ENCODE measurements at regions not wholly inside any gene's neighbourhood (a gene's known extent, or its start where the extent isn't known, plus 50 kb on each side); places are given as distances from the start of the nearest gene placed in this dataset.

GRCh38 chr1:104629589-104629988 is 879.9 kb downstream of the AMY1C start:
- no peak overlapping the region for H3K4me3 Mint-ChIP-seq
- H3K27ac Mint-ChIP-seq = no peak overlapping the region
- Histone ChIP-seq H3K4me1 (ENCODE audit: control insufficient read depth in 2 of 2, insufficient read depth in 2 of 2, low read length in 2 of 2) (no peaks in the 10 kb centered on the region), H3K9ac (ENCODE audit: low read length) (no peak overlapping the region), H3K27ac (ENCODE audit: low read length in 2 of 2) (no peak overlapping the region), H3K9me3 (ENCODE audit: control extremely low read depth in 1 of 3, control insufficient read depth in 2 of 3, insufficient read depth in 1 of 3, low read length in 2 of 3) (no peaks in the 10 kb centered on the region), H3K27me3 (replicated peaks in 1 of 4; ENCODE audit: control extremely low read depth in 1 of 4, control insufficient read depth in 3 of 4, insufficient read depth in 4 of 4, low read length in 3 of 4) (no peaks in the 10 kb centered on the region), H3K36me3 (replicated peaks in 1 of 2; ENCODE audit: control extremely low read depth in 1 of 2, control insufficient read depth in 1 of 2, extremely low read depth in 1 of 2, insufficient read depth in 2 of 2, low read length in 1 of 2) (no peaks in the 10 kb centered on the region), H3K79me2 (ENCODE audit: control insufficient read depth, insufficient read depth, low read length) (no peaks in the 10 kb centered on the region), H3K4me2 (replicated peaks; ENCODE audit: low read depth, low read length, poor library complexity, severe bottlenecking) (no peak overlapping the region), H2AFZ (ENCODE audit: insufficient read depth, low read depth, low read length, poor library complexity, severe bottlenecking) (no peak overlapping the region), H4K20me1 (ENCODE audit: control insufficient read depth, insufficient read depth, low read length, poor library complexity, severe bottlenecking) (no peaks in the 10 kb centered on the region), H3K4me3 (ENCODE audit: control extremely low read depth in 1 of 5, extremely low read depth in 1 of 5, insufficient read depth in 1 of 5, low read depth in 2 of 5, low read length in 4 of 5) (no peak overlapping the region)
- ChIA-PET POLR2A (no interaction called here), CTCF (no interaction called here)
- peak; percentile 4 for DNase-seq
- no peaks in the 10 kb centered on the region for H3K9me3 Mint-ChIP-seq (ENCODE audit: insufficient read depth)
- no CpG with 5 or more reads among the region's 1 CpG for WGBS (ENCODE audit: insufficient coverage)
- intact Hi-C loops (cut with micrococcal nuclease) = no loop called here
- no peak for ATAC-seq (ENCODE audit: low read depth)
- H3K27me3 Mint-ChIP-seq = no peaks in the 10 kb centered on the region
- H3K4me1 Mint-ChIP-seq = peaks cover 6% of the 10 kb centered on the region
- TF ChIP-seq, protein P1, sequence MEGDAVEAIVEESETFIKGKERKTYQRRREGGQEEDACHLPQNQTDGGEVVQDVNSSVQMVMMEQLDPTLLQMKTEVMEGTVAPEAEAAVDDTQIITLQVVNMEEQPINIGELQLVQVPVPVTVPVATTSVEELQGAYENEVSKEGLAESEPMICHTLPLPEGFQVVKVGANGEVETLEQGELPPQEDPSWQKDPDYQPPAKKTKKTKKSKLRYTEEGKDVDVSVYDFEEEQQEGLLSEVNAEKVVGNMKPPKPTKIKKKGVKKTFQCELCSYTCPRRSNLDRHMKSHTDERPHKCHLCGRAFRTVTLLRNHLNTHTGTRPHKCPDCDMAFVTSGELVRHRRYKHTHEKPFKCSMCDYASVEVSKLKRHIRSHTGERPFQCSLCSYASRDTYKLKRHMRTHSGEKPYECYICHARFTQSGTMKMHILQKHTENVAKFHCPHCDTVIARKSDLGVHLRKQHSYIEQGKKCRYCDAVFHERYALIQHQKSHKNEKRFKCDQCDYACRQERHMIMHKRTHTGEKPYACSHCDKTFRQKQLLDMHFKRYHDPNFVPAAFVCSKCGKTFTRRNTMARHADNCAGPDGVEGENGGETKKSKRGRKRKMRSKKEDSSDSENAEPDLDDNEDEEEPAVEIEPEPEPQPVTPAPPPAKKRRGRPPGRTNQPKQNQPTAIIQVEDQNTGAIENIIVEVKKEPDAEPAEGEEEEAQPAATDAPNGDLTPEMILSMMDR (IDR thresholded peaks at IDR 0.05) = no peak
- no peak for TF ChIP-seq EZH2 (IDR thresholded peaks at IDR 0.05; ENCODE audit: borderline replicate concordance, insufficient read depth, low read depth, low read length, poor library complexity, severe bottlenecking)

GRCh38 chr1:104630567-104631149 is 881.0 kb downstream of the AMY1C start:
- no peaks in the 10 kb centered on the region for H3K4me1 ChIP-seq (ENCODE audit: control insufficient read depth in 2 of 2, insufficient read depth in 2 of 2, low read length in 2 of 2)
- ChIA-PET POLR2A (no interaction called here), CTCF (no interaction called here)
- Mint-ChIP-seq H3K9me3 (ENCODE audit: insufficient read depth) (no peaks in the 10 kb centered on the region), H3K4me3 (no peak overlapping the region), H3K27ac (no peak overlapping the region), H3K4me1 (peaks cover 6% of the 10 kb centered on the region), H3K27me3 (no peaks in the 10 kb centered on the region)
- H4K20me1 ChIP-seq (ENCODE audit: control insufficient read depth, insufficient read depth, low read length, poor library complexity, severe bottlenecking) = no peaks in the 10 kb centered on the region
- intact Hi-C loops (cut with micrococcal nuclease) = no loop called here
- no peaks in the 10 kb centered on the region for H3K27me3 ChIP-seq (replicated peaks in 1 of 4; ENCODE audit: control extremely low read depth in 1 of 4, control insufficient read depth in 3 of 4, insufficient read depth in 4 of 4, low read length in 3 of 4)
- no peaks in the 10 kb centered on the region for H3K36me3 ChIP-seq (replicated peaks in 1 of 2; ENCODE audit: control extremely low read depth in 1 of 2, control insufficient read depth in 1 of 2, extremely low read depth in 1 of 2, insufficient read depth in 2 of 2, low read length in 1 of 2)
- H2AFZ ChIP-seq (ENCODE audit: insufficient read depth, low read depth, low read length, poor library complexity, severe bottlenecking) = no peak overlapping the region
- no peaks in the 10 kb centered on the region for H3K9me3 ChIP-seq (ENCODE audit: control extremely low read depth in 1 of 3, control insufficient read depth in 2 of 3, insufficient read depth in 1 of 3, low read length in 2 of 3)
- TF ChIP-seq EZH2 (IDR thresholded peaks at IDR 0.05; ENCODE audit: borderline replicate concordance, insufficient read depth, low read depth, low read length, poor library complexity, severe bottlenecking) = no peak
- TF ChIP-seq, protein P1 (IDR thresholded peaks at IDR 0.05) = no peak
- DNase-seq = no peak
- WGBS (ENCODE audit: insufficient coverage) = 87% methylated on average over 3 of the region's 5 CpGs
- no peak for ATAC-seq (ENCODE audit: low read depth)
- H3K27ac ChIP-seq (ENCODE audit: low read length in 2 of 2) = no peak overlapping the region
- H3K79me2 ChIP-seq (ENCODE audit: control insufficient read depth, insufficient read depth, low read length) = no peaks in the 10 kb centered on the region
- no peak overlapping the region for H3K9ac ChIP-seq (ENCODE audit: low read length)
- no peak overlapping the region for H3K4me3 ChIP-seq (ENCODE audit: control extremely low read depth in 1 of 5, extremely low read depth in 1 of 5, insufficient read depth in 1 of 5, low read depth in 2 of 5, low read length in 4 of 5)
- no peak overlapping the region for H3K4me2 ChIP-seq (replicated peaks; ENCODE audit: low read depth, low read length, poor library complexity, severe bottlenecking)
